Right ventricle myocardium inferior (tissue), 1 donor: ENCODE measurements at regions not wholly inside any gene's neighbourhood (a gene's known extent, or its start where the extent isn't known, plus 50 kb on each side); places are given as distances from the start of the nearest gene placed in this dataset.
A peak's percentile ranks its signal among the peaks of the same experiment; 100 is the strongest.
"Not testable (repeated sequence)": the region's sequence is repeated elsewhere in the genome, so short reads cannot be mapped to it uniquely, and the experiment has no call there.

Experiments used
- ATAC-seq: fragments of 200-7000 bp; cut with Tn5 transposase; one replicate; pipeline ENCODE4 v1.9.1; 2020; ENCODE audit warnings: mild to moderate bottlenecking, moderate library complexity
- DNase-seq: peaks from one replicate; pipeline ENCODE4 v3.0.0; 2021; ENCODE audit errors: missing footprints
- intact Hi-C: fragments of 100-400 bp; cut with DNase I; formaldehyde crosslinking; loops from one replicate; pipeline ENCODE4 v1.11.0; 2022
- donor health status: DM: no; HTN: yes; CAD: no; lungs with severe emphysema.

- ATAC-seq, intact Hi-C loops, DNase-seq: not testable (repeated sequence)
Observed at GRCh38 chr7:57740126-57740525, 290.1 kb downstream of the ZNF716 start.

GRCh38 chr7:57769131-57769530, 319.2 kb downstream of the ZNF716 start:
- ATAC-seq (no peak), DNase-seq (peak; percentile 27)
- intact Hi-C loops: no loop called here

- intact Hi-C loops: no loop called here
Observed at GRCh38 chr7:57769958-57770357, 320.0 kb downstream of the ZNF716 start.

GRCh38 chr7:57772126-57772924, 322.3 kb downstream of the ZNF716 start:
- ATAC-seq (no peak), DNase-seq (no peak)
- intact Hi-C loops: no loop called here

More at GRCh38 chr7:57769958-57770357, 320.0 kb downstream of the ZNF716 start:
- no peak for ATAC-seq
- DNase-seq: peak; percentile 21

GRCh38 chr7:57774300-57774699, 324.3 kb downstream of the ZNF716 start:
- no peak for DNase-seq
- intact Hi-C loops: no loop called here
- ATAC-seq: no peak

GRCh38 chr7:57775396-57776088, 325.6 kb downstream of the ZNF716 start:
- intact Hi-C loops: no loop called here
- DNase-seq (no peak), ATAC-seq (no peak)

- DNase-seq, ATAC-seq, intact Hi-C loops: not testable (repeated sequence)
Observed at GRCh38 chr7:57776136-57776856, 326.3 kb downstream of the ZNF716 start.

GRCh38 chr7:57789130-57789529, 339.2 kb downstream of the ZNF716 start:
- ATAC-seq (no peak), DNase-seq (no peak)
- intact Hi-C loops: no loop called here

GRCh38 chr7:57819491-57819981, 369.6 kb downstream of the ZNF716 start:
- intact Hi-C loops: no loop called here
- no peak for ATAC-seq

GRCh38 chr7:57820477-57820876, 370.5 kb downstream of the ZNF716 start:
- ATAC-seq: no peak
- intact Hi-C loops: no loop called here
- DNase-seq: no peak

More at GRCh38 chr7:57819491-57819981, 369.6 kb downstream of the ZNF716 start:
- DNase-seq: peak; percentile 53

GRCh38 chr7:57821438-57822382, 371.7 kb downstream of the ZNF716 start:
- intact Hi-C loops: no loop called here
- ATAC-seq: no peak
- DNase-seq: peak; percentile 28

- ATAC-seq, DNase-seq, intact Hi-C loops: not testable (repeated sequence)
Observed at GRCh38 chr7:57826548-57826947, 376.6 kb downstream of the ZNF716 start.

- DNase-seq: peak; percentile 53
- ATAC-seq, intact Hi-C loops: not testable (repeated sequence)
Observed at GRCh38 chr7:57835161-57835560, 385.2 kb downstream of the ZNF716 start.

- DNase-seq, intact Hi-C loops, ATAC-seq: not testable (repeated sequence)
Observed at GRCh38 chr7:57839152-57839551, 389.2 kb downstream of the ZNF716 start.

- DNase-seq (peak; percentile 60), ATAC-seq (no peak)
- intact Hi-C loops: no loop called here
Observed at GRCh38 chr7:57867884-57868701, 418.1 kb downstream of the ZNF716 start.

GRCh38 chr7:57868771-57869483, 418.9 kb downstream of the ZNF716 start:
- DNase-seq: peak; percentile 42
- ATAC-seq: no peak
- intact Hi-C loops: no loop called here
